ENCODE measurements at regions not wholly inside any gene's neighbourhood (a gene's known extent, or its start where the extent isn't known, plus 50 kb on each side); places are given as distances from the start of the nearest gene placed in this dataset.

- Histone ChIP-seq H3K9ac (ENCODE audit: low read length in 3 of 3) (no peak overlapping the region), H3K4me1 (ENCODE audit: control insufficient read depth in 2 of 3, insufficient read depth in 2 of 3, low read depth in 1 of 3, low read length in 3 of 3) (no peaks in the 10 kb centered on the region), H3K4me3 (ENCODE audit: low read length in 3 of 3) (no peak overlapping the region), H3K27ac (ENCODE audit: low read depth in 2 of 2, low read length in 2 of 2) (no peak overlapping the region), H3K36me3 (ENCODE audit: control insufficient read depth in 2 of 3, insufficient read depth in 3 of 3, low read length in 3 of 3) (no peaks in the 10 kb centered on the region), H3K27me3 (ENCODE audit: control insufficient read depth, insufficient read depth, low read length) (no peaks in the 10 kb centered on the region), H3K9me3 (ENCODE audit: control insufficient read depth in 2 of 3, insufficient read depth in 1 of 3, low read length in 3 of 3) (no peaks in the 10 kb centered on the region)
- intact Hi-C loops (cut with DNase I), result no loop called here
- no peak for DNase-seq
- TF ChIP-seq, protein P1, sequence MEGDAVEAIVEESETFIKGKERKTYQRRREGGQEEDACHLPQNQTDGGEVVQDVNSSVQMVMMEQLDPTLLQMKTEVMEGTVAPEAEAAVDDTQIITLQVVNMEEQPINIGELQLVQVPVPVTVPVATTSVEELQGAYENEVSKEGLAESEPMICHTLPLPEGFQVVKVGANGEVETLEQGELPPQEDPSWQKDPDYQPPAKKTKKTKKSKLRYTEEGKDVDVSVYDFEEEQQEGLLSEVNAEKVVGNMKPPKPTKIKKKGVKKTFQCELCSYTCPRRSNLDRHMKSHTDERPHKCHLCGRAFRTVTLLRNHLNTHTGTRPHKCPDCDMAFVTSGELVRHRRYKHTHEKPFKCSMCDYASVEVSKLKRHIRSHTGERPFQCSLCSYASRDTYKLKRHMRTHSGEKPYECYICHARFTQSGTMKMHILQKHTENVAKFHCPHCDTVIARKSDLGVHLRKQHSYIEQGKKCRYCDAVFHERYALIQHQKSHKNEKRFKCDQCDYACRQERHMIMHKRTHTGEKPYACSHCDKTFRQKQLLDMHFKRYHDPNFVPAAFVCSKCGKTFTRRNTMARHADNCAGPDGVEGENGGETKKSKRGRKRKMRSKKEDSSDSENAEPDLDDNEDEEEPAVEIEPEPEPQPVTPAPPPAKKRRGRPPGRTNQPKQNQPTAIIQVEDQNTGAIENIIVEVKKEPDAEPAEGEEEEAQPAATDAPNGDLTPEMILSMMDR (IDR thresholded peaks at IDR 0.05; ENCODE audit: borderline replicate concordance, extremely low read depth, insufficient read depth), result no peak
- no peak for FAIRE-seq
Observed at GRCh38 chr17:13862346-13862745, 207.0 kb upstream of the COX10 start.

GRCh38 chr17:13863436-13863835 is 205.9 kb upstream of the COX10 start:
- DNase-seq (no peak), FAIRE-seq (no peak)
- H3K4me3 ChIP-seq (ENCODE audit: low read length in 3 of 3), result no peak overlapping the region
- no peak overlapping the region for H3K27ac ChIP-seq (ENCODE audit: low read depth in 2 of 2, low read length in 2 of 2)
- H3K9me3 ChIP-seq (ENCODE audit: control insufficient read depth in 2 of 3, insufficient read depth in 1 of 3, low read length in 3 of 3), result no peaks in the 10 kb centered on the region
- no peaks in the 10 kb centered on the region for H3K36me3 ChIP-seq (ENCODE audit: control insufficient read depth in 2 of 3, insufficient read depth in 3 of 3, low read length in 3 of 3)
- no peak overlapping the region for H3K9ac ChIP-seq (ENCODE audit: low read length in 3 of 3)
- TF ChIP-seq, protein P1 (IDR thresholded peaks at IDR 0.05; ENCODE audit: borderline replicate concordance, extremely low read depth, insufficient read depth), result no peak
- no peaks in the 10 kb centered on the region for H3K4me1 ChIP-seq (ENCODE audit: control insufficient read depth in 2 of 3, insufficient read depth in 2 of 3, low read depth in 1 of 3, low read length in 3 of 3)
- intact Hi-C loops (cut with DNase I), result no loop called here
- no peaks in the 10 kb centered on the region for H3K27me3 ChIP-seq (ENCODE audit: control insufficient read depth, insufficient read depth, low read length)

GRCh38 chr17:13864521-13864920 is 204.8 kb upstream of the COX10 start:
- no peaks in the 10 kb centered on the region for H3K36me3 ChIP-seq (ENCODE audit: control insufficient read depth in 2 of 3, insufficient read depth in 3 of 3, low read length in 3 of 3)
- no peaks in the 10 kb centered on the region for H3K27me3 ChIP-seq (ENCODE audit: control insufficient read depth, insufficient read depth, low read length)
- no peak overlapping the region for H3K9ac ChIP-seq (ENCODE audit: low read length in 3 of 3)
- DNase-seq (no peak), FAIRE-seq (no peak)
- no peaks in the 10 kb centered on the region for H3K4me1 ChIP-seq (ENCODE audit: control insufficient read depth in 2 of 3, insufficient read depth in 2 of 3, low read depth in 1 of 3, low read length in 3 of 3)
- H3K9me3 ChIP-seq (ENCODE audit: control insufficient read depth in 2 of 3, insufficient read depth in 1 of 3, low read length in 3 of 3), result no peaks in the 10 kb centered on the region
- intact Hi-C loops (cut with DNase I), result no loop called here
- no peak overlapping the region for H3K27ac ChIP-seq (ENCODE audit: low read depth in 2 of 2, low read length in 2 of 2)
- H3K4me3 ChIP-seq (ENCODE audit: low read length in 3 of 3), result no peak overlapping the region
- TF ChIP-seq, protein P1 (IDR thresholded peaks at IDR 0.05; ENCODE audit: borderline replicate concordance, extremely low read depth, insufficient read depth), result no peak

GRCh38 chr17:13865650-13866049 is 203.7 kb upstream of the COX10 start:
- H3K36me3 ChIP-seq (ENCODE audit: control insufficient read depth in 2 of 3, insufficient read depth in 3 of 3, low read length in 3 of 3), result no peaks in the 10 kb centered on the region
- H3K4me3 ChIP-seq (ENCODE audit: low read length in 3 of 3), result no peak overlapping the region
- no peak for FAIRE-seq
- peak in 4 of 5 donors; percentile 44 to 85 (median 60) for DNase-seq
- TF ChIP-seq, protein P1 (IDR thresholded peaks at IDR 0.05; ENCODE audit: borderline replicate concordance, extremely low read depth, insufficient read depth), result no peak
- no peaks in the 10 kb centered on the region for H3K9me3 ChIP-seq (ENCODE audit: control insufficient read depth in 2 of 3, insufficient read depth in 1 of 3, low read length in 3 of 3)
- intact Hi-C loops (cut with DNase I), result no loop called here
- H3K27me3 ChIP-seq (ENCODE audit: control insufficient read depth, insufficient read depth, low read length), result no peaks in the 10 kb centered on the region
- H3K9ac ChIP-seq (ENCODE audit: low read length in 3 of 3), result no peak overlapping the region
- H3K4me1 ChIP-seq (ENCODE audit: control insufficient read depth in 2 of 3, insufficient read depth in 2 of 3, low read depth in 1 of 3, low read length in 3 of 3), result no peaks in the 10 kb centered on the region
- no peak overlapping the region for H3K27ac ChIP-seq (ENCODE audit: low read depth in 2 of 2, low read length in 2 of 2)

Measured in kidney (tissue), 13 donors.